ENCODE measurements at regions not wholly inside any gene's neighbourhood (a gene's known extent, or its start where the extent isn't known, plus 50 kb on each side); places are given as distances from the start of the nearest gene placed in this dataset.
"Not testable (repeated sequence)": the region's sequence is repeated elsewhere in the genome, so short reads cannot be mapped to it uniquely, and the experiment has no call there.

DNA sequence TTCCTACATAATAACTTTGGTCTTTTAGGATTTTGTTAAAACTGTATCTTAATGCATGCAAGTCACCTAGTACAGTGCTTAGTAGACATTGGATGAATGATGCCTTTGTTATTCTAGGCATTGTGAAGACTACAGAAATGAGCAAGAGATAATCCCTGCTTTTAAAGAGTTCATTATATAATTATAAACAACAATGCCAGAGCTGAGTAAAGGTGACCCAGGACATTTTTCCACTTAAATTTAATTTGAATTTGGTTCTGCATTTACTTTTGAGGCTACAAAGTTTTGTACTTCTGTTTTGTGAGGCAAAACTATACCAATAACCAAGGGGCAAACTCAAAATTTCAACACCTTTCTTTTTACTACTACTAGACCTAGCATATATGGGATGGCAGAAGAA, 182.0 kb upstream of the SESN3 start:
- 0 out of 2 replicates have a peak, but pooled peaks cover 7% of the 10 kb centered on the region for H3K4me1 ChIP-seq
- DNase-seq = no peak
- no peaks in the 10 kb centered on the region for H3K27me3 ChIP-seq

DNA sequence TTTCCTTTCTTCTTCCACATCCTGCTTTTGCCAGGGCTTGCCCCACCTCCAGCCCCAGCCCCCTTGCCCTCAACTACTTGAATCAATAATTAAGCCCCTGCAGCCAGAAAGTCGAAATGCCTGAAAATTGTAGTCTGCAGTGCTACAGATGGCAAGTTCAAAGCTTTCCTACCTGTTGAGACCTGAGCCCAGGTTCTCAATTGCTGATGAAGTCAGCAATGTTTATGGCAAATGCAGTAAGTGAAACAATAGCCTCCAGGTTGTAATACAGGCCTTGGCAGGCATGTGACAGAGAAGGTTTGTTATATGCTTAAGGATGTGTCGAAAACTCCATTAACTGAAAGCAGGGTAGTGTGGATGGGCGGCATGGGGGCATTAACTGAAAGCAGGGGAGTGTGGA, 181.1 kb upstream of the SESN3 start:
- H3K4me1 ChIP-seq = peaks cover 12% of the 10 kb centered on the region
- H3K4me3 ChIP-seq = no peak overlapping the region
- H3K27ac ChIP-seq = no peak overlapping the region
- H3K27me3 ChIP-seq = no peaks in the 10 kb centered on the region
- H3K9me3 ChIP-seq (replicated peaks) = no peaks in the 10 kb centered on the region; the same call in 1 of the 2 replicates
- DNase-seq = no peak
- no peaks in the 10 kb centered on the region for H3K36me3 ChIP-seq

More for the DNA sequence above, 182.0 kb upstream of the SESN3 start:
- no peaks in the 10 kb centered on the region; the same call in 1 of the 2 replicates for H3K9me3 ChIP-seq (replicated peaks)
- no peak overlapping the region for H3K4me3 ChIP-seq
- H3K36me3 ChIP-seq = no peaks in the 10 kb centered on the region
- no peak overlapping the region for H3K27ac ChIP-seq

DNA sequence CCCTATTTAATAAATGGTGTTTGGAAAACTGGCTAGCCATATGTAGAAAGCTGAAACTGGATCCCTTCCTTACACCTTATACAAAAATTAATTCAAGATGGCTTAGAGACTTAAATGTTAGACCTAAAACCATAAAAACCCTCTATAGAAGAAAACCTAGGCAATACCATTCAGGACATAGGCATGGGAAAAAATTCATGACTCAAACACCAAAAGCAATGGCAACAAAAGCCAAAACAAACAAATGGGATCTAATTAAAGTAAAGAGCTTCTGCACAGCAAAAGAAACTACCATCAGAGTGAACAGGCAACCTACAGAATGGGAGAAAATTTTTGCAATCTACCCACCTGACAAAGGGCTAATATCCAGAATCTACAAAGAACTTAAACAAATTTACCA, 179.7 kb upstream of the SESN3 start:
- not testable (repeated sequence) for DNase-seq; H3K36me3 ChIP-seq; H3K27me3 ChIP-seq; H3K27ac ChIP-seq; H3K9me3 ChIP-seq (replicated peaks); H3K4me3 ChIP-seq
- H3K4me1 ChIP-seq = peaks cover 12% of the 10 kb centered on the region

DNA sequence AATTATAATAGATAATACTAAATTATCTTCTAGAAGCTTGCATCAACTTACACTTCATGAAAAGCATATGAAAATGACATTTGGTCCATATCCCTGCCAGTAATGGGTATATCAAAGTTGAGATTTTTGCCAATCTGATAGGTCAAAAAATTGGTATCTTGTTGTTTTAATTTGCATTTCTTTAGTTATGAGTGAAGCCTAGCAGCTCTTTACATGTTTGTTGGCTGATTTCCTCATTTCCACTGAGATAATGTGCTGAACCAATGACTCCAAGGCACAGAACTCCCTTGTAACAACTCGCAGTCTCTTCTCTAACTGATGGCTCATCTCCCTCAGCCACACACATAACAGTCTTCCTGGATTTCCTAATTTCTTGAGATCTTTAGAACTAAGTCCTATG, 175.3 kb upstream of the SESN3 start:
- Histone ChIP-seq H3K4me1 (peaks cover 12% of the 10 kb centered on the region), H3K4me3 (no peak overlapping the region), H3K27me3 (no peaks in the 10 kb centered on the region), H3K27ac (no peak overlapping the region), H3K9me3 (replicated peaks) (no peaks in the 10 kb centered on the region; the same call in 1 of the 2 replicates), H3K36me3 (no peaks in the 10 kb centered on the region)
- no peak for DNase-seq

DNA sequence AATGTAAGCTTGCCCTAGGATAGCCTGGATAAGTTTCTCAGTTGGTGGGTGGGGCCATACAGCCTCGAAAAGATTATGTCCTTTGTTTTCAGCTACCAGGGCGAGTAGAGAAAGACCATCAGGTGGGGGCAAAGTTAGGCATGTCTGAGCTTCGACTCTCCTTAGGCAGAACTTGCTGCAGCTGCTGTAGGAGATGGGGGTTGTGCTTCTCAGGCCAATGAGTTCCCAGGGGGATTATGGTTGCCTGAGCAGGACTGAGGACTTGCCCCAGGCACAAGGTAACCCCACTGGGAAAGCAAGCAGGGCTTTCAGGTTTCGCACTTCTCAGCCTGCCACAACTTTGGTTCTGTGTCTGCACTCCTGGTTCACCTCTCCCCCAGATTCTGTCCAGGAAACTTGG, 173.4 kb upstream of the SESN3 start:
- Histone ChIP-seq H3K36me3 (no peaks in the 10 kb centered on the region), H3K27me3 (no peaks in the 10 kb centered on the region), H3K9me3 (replicated peaks) (no peaks in the 10 kb centered on the region; the same call in 1 of the 2 replicates), H3K4me3 (no peak overlapping the region), H3K4me1 (peaks cover 12% of the 10 kb centered on the region), H3K27ac (no peak overlapping the region)
- DNase-seq = peak; percentile 56 to 73

DNA sequence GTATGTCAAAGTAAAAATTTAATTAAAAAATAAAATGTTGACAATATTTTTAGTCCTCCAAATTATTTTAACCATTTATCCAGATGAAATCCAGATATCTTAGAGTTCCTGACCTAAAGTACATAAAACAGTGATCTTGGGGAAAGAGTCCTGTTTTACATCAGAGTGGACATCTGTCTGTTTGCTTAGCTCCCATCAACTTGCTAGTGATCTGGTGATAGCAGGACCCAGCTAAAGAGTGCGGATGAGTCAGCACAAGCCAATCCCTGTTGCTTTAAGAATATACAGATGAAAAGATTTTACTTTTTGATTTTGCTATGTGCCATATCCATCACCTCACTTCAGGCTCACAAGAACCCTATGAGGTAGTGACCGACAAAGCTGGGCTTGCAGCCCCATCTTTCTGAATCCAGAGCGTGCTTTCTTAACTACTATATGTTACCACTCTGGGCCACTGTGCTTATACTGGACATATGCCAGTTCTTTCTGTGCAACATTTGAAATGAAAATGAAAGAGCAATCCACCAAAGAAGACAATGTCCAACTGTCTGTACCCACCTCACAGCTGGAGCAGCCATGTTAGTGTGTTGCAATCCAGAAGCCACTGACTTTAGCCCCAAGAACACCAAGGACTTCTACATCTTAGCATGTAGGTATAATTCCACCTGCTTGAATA, 167.6 kb upstream of the SESN3 start:
- Histone ChIP-seq H3K36me3 (no peaks in the 10 kb centered on the region), H3K4me1 (no peaks in the 10 kb centered on the region), H3K27me3 (no peaks in the 10 kb centered on the region), H3K4me3 (no peak overlapping the region), H3K9me3 (replicated peaks) (no peaks in the 10 kb centered on the region), H3K27ac (no peak overlapping the region)
- peak in 1 of 2 experiments; percentile 2 for DNase-seq

DNA sequence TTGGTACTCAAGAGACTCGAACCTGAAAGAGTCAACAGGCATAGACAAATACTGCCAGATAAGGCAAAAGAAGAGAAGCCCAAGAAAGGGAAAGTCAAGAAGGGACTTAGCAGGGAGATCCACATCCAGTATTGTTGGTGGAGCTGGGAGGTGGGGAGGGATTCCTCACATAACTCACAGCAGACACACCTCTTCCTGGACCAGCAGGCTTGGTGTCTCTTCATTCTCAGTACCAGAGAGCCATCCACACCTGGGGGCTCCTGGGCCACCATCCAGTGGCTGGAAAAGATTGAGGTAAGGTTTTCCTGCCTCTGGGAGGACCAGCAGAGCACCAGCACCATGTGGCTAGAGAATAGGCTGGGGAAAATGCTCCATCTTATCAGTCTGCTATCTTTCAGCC, 161.6 kb upstream of the SESN3 start:
- Histone ChIP-seq H3K27ac (no peak overlapping the region), H3K9me3 (replicated peaks) (no peaks in the 10 kb centered on the region), H3K36me3 (no peaks in the 10 kb centered on the region), H3K4me3 (no peak overlapping the region), H3K27me3 (no peaks in the 10 kb centered on the region), H3K4me1 (no peaks in the 10 kb centered on the region)
- DNase-seq = no peak

DNA sequence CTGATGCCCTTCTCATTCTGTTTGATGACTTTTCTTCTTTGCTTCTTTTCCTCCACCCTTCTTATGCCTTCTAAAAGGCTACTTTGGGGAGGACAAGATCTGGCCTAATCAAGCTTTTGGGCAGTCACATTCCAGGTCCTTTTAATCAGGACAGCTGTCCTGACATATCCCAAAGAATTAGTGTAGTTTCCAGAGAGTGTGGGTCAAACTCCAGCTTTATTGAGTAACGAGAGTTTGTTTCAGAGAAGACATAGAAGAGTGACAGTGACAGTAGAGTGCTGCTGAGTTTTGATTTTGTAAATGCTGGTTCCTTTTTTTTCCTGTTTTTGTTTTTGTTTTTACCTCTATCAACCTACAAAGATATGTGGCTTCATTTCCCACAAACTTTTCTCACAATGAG, 158.4 kb upstream of the SESN3 start:
- Histone ChIP-seq H3K4me1 (no peaks in the 10 kb centered on the region), H3K27me3 (no peaks in the 10 kb centered on the region), H3K36me3 (no peaks in the 10 kb centered on the region), H3K9me3 (replicated peaks) (no peaks in the 10 kb centered on the region), H3K27ac (no peak overlapping the region), H3K4me3 (no peak overlapping the region)
- DNase-seq = no peak

DNA sequence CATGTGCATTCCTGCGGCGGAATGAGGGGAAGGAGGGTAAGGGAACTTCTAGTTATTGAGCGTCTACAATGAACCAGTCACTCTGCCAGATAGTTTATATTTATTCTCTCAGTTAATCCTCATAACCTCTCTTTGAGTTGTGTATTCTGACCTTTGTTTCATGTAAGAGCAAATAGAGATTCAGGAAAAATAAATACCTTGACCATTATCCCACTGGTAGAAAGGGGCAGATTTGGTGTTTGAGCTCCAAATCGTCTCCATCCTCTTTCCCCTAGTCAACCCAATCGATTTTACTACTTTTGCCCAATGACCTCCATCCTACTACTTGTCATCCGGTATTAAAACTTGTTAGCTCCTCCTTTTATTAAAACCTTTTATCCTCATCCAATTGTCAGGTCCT, 157.1 kb upstream of the SESN3 start:
- H3K4me1 ChIP-seq = no peaks in the 10 kb centered on the region
- H3K27me3 ChIP-seq = no peaks in the 10 kb centered on the region
- H3K27ac ChIP-seq = no peak overlapping the region
- H3K4me3 ChIP-seq = no peak overlapping the region
- no peaks in the 10 kb centered on the region for H3K36me3 ChIP-seq
- H3K9me3 ChIP-seq (replicated peaks) = no peaks in the 10 kb centered on the region
- no peak for DNase-seq

DNA sequence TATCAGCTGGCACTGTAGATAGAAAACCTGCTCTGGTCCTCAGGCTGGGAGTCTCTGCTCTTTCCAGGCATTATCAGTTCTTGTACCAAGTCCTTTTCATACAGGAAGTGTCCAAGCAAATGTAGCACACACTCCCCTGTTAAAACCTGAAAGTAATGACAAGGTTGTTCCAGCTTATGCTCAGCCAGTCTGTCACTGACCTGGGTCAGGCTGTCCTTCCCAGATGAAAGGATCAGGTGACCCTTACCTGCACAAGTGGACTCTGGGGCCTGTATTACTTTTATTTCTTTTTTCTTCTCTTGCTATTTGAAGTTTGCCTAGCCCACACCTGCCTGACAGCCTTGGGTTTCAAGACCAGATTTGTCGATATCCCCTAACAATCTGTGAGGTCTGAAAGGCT, 156.3 kb upstream of the SESN3 start:
- Histone ChIP-seq H3K27ac (no peak overlapping the region), H3K36me3 (no peaks in the 10 kb centered on the region), H3K4me3 (no peak overlapping the region), H3K9me3 (replicated peaks) (no peaks in the 10 kb centered on the region), H3K27me3 (no peaks in the 10 kb centered on the region), H3K4me1 (no peaks in the 10 kb centered on the region)
- DNase-seq = no peak

DNA sequence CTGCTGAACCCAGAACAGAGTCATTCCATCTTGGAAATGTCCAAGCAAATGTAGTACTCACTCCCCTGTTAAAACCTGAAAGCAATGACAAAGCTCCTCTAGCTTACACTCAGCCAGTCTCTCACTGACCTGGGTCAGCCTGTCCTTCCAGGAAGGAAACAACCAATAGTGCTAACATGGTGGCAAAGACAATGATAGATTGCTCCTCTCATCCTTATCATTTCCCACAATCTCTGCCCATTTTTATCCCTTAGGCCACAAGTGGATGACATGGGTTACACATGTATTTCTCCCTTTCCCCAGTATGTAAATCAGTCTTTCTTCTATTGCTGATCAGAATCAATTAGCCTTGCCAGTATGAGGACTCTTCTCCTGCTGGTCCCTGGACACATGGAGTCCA, 154.6 kb upstream of the SESN3 start:
- Histone ChIP-seq H3K27ac (no peak overlapping the region), H3K9me3 (replicated peaks) (no peaks in the 10 kb centered on the region), H3K4me1 (no peaks in the 10 kb centered on the region), H3K36me3 (no peaks in the 10 kb centered on the region), H3K27me3 (no peaks in the 10 kb centered on the region), H3K4me3 (no peak overlapping the region)
- DNase-seq = no peak

DNA sequence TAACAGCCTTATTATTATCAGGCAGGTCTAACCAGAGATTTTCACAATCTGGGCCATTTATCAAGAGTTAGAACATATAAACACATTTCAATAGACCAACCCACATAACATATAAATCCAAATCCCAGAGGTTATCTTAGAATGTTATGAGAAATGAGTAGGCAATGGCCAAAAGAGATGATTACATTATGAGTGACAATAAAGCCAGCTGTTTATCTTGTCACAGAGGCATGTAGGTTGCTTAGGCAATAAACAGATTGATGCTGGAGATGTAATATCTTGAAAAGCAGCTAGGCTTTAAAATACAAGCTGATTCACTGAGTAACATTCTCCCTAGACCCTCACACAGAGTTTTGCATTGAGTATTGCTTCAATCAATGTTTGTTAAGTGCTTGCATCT, 148.5 kb upstream of the SESN3 start:
- Histone ChIP-seq H3K27ac (no peak overlapping the region), H3K27me3 (no peaks in the 10 kb centered on the region), H3K9me3 (replicated peaks) (no peaks in the 10 kb centered on the region), H3K36me3 (no peaks in the 10 kb centered on the region), H3K4me3 (no peak overlapping the region), H3K4me1 (no peaks in the 10 kb centered on the region)
- DNase-seq = no peak

DNA sequence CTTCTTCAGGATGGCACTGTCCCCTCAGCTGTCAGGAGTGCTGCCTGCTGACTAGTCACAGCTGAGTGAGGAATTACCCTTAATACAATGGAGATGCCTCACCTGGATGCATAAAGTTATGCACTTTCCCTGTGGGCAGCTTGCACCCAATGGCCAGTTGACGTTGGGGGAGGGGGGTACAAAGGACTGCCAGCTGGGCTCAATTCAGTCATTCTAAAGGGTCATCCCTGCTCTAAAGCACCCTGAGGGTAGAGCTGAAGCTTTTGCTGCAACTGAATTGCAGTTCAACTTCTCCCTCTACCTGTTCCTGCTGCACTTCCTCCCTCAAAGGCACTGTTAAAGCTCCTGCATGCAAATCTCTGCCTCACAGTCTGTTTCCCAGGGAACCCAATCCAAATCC, 147.8 kb upstream of the SESN3 start:
- DNase-seq = no peak
- Histone ChIP-seq H3K4me3 (no peak overlapping the region), H3K27ac (no peak overlapping the region), H3K36me3 (no peaks in the 10 kb centered on the region), H3K4me1 (no peaks in the 10 kb centered on the region), H3K27me3 (no peaks in the 10 kb centered on the region), H3K9me3 (replicated peaks) (no peaks in the 10 kb centered on the region)

DNA sequence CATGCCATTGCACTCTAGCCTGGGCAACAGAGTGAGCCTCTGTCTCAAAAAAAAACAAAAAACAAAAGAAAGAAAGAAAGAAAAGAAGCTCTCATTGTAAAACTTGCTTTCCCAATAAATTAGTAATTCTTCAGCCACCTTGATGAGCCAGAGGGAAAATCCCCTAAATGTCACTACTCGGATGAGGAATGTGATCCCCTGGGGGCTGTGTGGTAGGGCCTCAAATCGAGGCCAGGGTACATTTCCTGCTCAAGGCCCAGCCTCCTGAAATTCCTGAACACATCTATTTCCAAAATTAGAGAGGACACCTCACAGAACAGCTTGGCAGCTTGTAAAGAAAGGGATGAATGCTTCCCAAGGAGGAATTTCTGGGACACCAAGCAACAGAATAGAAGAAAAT, 147.1 kb upstream of the SESN3 start:
- H3K27me3 ChIP-seq = no peaks in the 10 kb centered on the region
- H3K36me3 ChIP-seq = no peaks in the 10 kb centered on the region
- H3K9me3 ChIP-seq (replicated peaks) = no peaks in the 10 kb centered on the region
- H3K27ac ChIP-seq = no peak overlapping the region
- no peak for DNase-seq
- no peaks in the 10 kb centered on the region for H3K4me1 ChIP-seq
- no peak overlapping the region for H3K4me3 ChIP-seq

DNA sequence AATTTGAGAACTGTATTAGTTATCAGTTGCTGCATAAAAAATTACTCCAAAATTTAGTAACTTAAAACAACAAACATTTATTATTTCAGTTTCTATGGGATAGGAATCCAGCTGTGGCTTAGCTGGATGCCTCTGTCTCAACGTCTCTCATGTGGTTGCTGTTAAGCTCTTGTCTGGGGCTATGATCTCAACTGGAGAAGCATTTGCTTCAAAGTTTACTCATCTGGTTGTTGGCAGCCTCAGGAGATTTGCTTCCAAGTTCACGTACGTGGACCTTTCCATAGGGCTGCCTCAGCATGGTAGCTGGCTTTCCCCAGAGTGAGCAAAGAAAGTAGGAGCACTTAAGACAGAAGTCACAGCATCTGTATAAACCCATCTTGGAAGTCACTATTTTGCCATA, 144.9 kb upstream of the SESN3 start:
- Histone ChIP-seq H3K27me3 (no peaks in the 10 kb centered on the region), H3K27ac (no peak overlapping the region), H3K4me3 (no peak overlapping the region), H3K9me3 (replicated peaks) (no peaks in the 10 kb centered on the region), H3K36me3 (no peaks in the 10 kb centered on the region), H3K4me1 (no peaks in the 10 kb centered on the region)
- DNase-seq = no peak

DNA sequence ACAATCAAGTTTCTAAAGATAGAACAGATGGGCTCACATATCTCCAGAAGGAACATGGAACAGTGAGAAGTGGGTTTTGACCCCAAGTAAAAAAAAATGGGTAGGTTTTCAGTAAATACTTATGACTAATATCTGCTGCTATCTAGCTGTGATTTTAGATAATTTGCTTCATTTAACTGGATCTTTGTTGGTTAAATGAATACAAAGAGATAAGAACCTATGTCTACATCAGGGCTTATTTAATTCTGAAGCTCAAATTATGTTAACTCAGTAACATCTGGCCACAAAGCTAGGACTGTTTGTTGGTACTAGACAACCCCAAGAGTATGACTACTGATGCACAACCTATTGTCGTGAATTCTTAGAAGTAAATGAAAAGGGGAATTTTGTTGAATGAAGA, 144.4 kb upstream of the SESN3 start:
- DNase-seq = no peak
- Histone ChIP-seq H3K27me3 (no peaks in the 10 kb centered on the region), H3K4me1 (no peaks in the 10 kb centered on the region), H3K4me3 (no peak overlapping the region), H3K9me3 (replicated peaks) (no peaks in the 10 kb centered on the region), H3K27ac (no peak overlapping the region), H3K36me3 (no peaks in the 10 kb centered on the region)
